ENCODE measurements at regions not wholly inside any gene's neighbourhood (a gene's known extent, or its start where the extent isn't known, plus 50 kb on each side); places are given as distances from the start of the nearest gene placed in this dataset.

GRCh38 chr5:89988129-89988810, 421.3 kb downstream of the CETN3 start:
- ATAC-seq (no peak), DNase-seq (ENCODE audit: low spot score) (no peak)
- H3K27me3 Mint-ChIP-seq = no peaks in the 10 kb centered on the region
- H3K4me3 Mint-ChIP-seq = no peak overlapping the region
- H3K36me3 Mint-ChIP-seq = peaks cover 4% of the 10 kb centered on the region
- no peaks in the 10 kb centered on the region for H3K4me1 Mint-ChIP-seq (ENCODE audit: low read depth in 2 of 2)
- H3K27ac Mint-ChIP-seq = no peak overlapping the region
- peaks cover 13% of the 10 kb centered on the region for H3K9me3 Mint-ChIP-seq

DNA sequence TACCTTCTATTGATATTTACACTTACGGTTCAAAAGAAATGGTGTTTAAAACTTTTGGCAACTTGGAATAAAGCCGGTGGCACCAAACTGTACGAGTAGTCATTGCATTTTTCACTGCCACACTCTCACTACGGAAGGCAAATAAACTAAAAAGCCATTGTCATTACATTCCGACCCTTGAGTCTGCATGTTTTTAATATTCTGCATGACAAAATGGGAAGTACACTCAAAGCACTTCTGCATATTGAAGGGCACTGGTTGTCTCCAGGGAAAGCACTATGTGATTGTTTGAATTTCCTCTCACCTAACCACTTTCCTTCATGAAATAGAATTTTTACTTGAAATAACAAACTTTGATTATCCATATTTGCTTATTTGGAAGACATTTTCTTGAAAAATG, 426.3 kb downstream of the CETN3 start:
- no peaks in the 10 kb centered on the region for H3K36me3 Mint-ChIP-seq
- DNase-seq (ENCODE audit: low spot score) (no peak), ATAC-seq (no peak)
- H3K27ac Mint-ChIP-seq = no peak overlapping the region
- no peaks in the 10 kb centered on the region for H3K27me3 Mint-ChIP-seq
- peaks cover 7% of the 10 kb centered on the region for H3K9me3 Mint-ChIP-seq
- H3K4me3 Mint-ChIP-seq = no peak overlapping the region
- no peaks in the 10 kb centered on the region for H3K4me1 Mint-ChIP-seq (ENCODE audit: low read depth in 2 of 2)

DNA sequence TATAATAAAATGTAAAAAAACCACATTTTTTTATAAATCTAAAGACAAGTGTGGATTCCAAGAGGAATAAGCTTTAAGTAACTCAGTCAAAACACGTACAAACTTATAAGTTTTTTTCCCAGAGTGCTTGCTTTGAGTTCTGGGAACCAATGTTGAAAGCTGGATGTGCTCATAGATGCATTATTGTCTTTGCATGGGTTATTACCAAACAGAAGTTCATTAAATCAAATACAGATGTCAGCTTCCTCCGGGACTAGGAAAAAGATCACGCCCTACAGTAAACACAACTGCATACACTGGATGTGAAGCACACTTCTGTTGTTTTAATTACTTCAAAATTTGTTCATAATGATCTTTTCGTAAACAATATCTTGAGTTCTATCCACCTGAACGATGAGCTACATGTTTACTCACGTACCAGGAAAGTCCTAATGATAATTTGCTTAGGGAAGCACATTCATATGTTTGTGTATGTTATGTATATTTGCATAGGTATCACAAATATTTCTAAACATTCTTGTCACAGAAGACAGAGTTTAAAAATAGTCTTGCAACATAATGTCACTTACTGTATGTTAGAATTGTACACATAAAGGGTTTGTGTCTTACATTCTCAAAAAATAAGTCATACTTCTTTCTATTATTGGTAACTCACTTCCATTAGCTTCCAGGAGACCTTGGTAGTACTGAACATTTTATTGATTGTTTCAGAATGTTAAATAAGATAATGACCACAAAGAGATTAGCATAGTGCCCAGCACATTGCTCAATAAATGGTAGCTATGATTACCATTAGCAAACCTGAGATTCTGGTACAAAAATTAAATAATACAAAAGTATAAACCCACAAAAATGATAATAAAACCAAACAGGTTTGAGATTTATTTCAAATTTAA, 427.4 kb downstream of the CETN3 start:
- DNase-seq (ENCODE audit: low spot score) (no peak), ATAC-seq (no peak)
- Mint-ChIP-seq H3K4me1 (ENCODE audit: low read depth in 2 of 2) (no peaks in the 10 kb centered on the region), H3K27ac (no peak overlapping the region), H3K4me3 (no peak overlapping the region), H3K9me3 (peaks cover 6% of the 10 kb centered on the region), H3K27me3 (no peaks in the 10 kb centered on the region), H3K36me3 (no peaks in the 10 kb centered on the region)

- ATAC-seq = no peak
- no peaks in the 10 kb centered on the region for H3K36me3 Mint-ChIP-seq
These were observed 428.5 kb downstream of the CETN3 start for GRCh38 chr5:89981021-89981420.

DNA sequence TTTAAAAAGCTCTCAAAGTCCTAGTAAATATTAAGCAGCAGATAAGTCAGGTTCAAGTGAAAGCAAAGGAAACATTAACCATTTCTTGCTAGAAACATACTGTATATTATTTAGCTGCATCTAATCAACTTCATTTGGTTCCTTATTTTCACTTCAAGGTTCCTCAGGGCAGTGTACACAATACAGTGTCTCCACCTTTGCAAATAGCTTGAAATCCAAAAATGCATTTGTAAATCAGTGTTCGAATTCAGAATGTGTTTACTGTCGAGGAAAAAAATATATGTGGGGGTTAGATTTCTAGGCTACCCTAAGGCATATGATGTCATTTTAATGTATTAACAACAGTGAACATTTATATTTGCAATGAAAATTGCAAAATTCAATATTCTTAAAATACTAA, 436.0 kb downstream of the CETN3 start:
- Mint-ChIP-seq H3K27ac (no peak overlapping the region), H3K27me3 (no peaks in the 10 kb centered on the region), H3K9me3 (peaks cover 10% of the 10 kb centered on the region), H3K4me1 (ENCODE audit: low read depth in 2 of 2) (no peaks in the 10 kb centered on the region), H3K4me3 (no peak overlapping the region), H3K36me3 (no peaks in the 10 kb centered on the region)
- ATAC-seq = no peak
- no peak for DNase-seq (ENCODE audit: low spot score)

More at GRCh38 chr5:89981021-89981420, 428.5 kb downstream of the CETN3 start:
- Mint-ChIP-seq H3K27me3 (no peaks in the 10 kb centered on the region), H3K4me3 (no peak overlapping the region), H3K9me3 (peaks cover 3% of the 10 kb centered on the region), H3K4me1 (ENCODE audit: low read depth in 2 of 2) (no peaks in the 10 kb centered on the region), H3K27ac (no peak overlapping the region)
- no peak for DNase-seq (ENCODE audit: low spot score)

DNA sequence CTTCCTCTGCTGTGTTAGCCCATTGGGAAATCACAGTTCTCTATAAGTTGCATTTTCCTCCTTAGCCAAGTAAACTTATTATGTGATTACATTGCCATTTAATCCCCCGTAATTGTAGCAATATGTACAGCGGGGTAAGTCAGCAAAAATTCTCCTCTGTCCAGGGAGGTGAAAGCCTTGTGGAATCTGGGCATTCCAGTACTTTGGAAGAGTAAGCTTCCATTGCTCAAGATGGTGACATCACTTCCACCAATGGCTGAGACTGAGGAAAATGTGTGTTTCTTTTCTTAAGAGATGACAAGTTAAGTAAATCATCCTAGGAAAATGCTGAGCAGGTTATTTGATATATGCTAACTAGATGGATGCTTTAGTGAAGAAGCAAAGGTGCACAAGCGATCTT, 436.7 kb downstream of the CETN3 start:
- no peak overlapping the region for H3K27ac Mint-ChIP-seq
- ATAC-seq (no peak), DNase-seq (ENCODE audit: low spot score) (no peak)
- H3K36me3 Mint-ChIP-seq = no peaks in the 10 kb centered on the region
- H3K4me3 Mint-ChIP-seq = no peak overlapping the region
- peaks cover 10% of the 10 kb centered on the region for H3K9me3 Mint-ChIP-seq
- H3K4me1 Mint-ChIP-seq (ENCODE audit: low read depth in 2 of 2) = no peaks in the 10 kb centered on the region
- H3K27me3 Mint-ChIP-seq = no peaks in the 10 kb centered on the region

GRCh38 chr5:89968958-89969381, 440.6 kb downstream of the CETN3 start:
- ATAC-seq = no peak
- Mint-ChIP-seq H3K4me3 (no peak overlapping the region), H3K27ac (no peak overlapping the region), H3K36me3 (no peaks in the 10 kb centered on the region), H3K9me3 (peaks cover 6% of the 10 kb centered on the region), H3K27me3 (no peaks in the 10 kb centered on the region), H3K4me1 (ENCODE audit: low read depth in 2 of 2) (no peaks in the 10 kb centered on the region)
- no peak for DNase-seq (ENCODE audit: low spot score)

GRCh38 chr5:89967771-89968444, 441.6 kb downstream of the CETN3 start:
- no peaks in the 10 kb centered on the region for H3K36me3 Mint-ChIP-seq
- no peak overlapping the region for H3K27ac Mint-ChIP-seq
- ATAC-seq (no peak), DNase-seq (ENCODE audit: low spot score) (no peak)
- H3K4me3 Mint-ChIP-seq = no peak overlapping the region
- H3K27me3 Mint-ChIP-seq = no peaks in the 10 kb centered on the region
- H3K9me3 Mint-ChIP-seq = peaks cover 10% of the 10 kb centered on the region
- no peaks in the 10 kb centered on the region for H3K4me1 Mint-ChIP-seq (ENCODE audit: low read depth in 2 of 2)

DNA sequence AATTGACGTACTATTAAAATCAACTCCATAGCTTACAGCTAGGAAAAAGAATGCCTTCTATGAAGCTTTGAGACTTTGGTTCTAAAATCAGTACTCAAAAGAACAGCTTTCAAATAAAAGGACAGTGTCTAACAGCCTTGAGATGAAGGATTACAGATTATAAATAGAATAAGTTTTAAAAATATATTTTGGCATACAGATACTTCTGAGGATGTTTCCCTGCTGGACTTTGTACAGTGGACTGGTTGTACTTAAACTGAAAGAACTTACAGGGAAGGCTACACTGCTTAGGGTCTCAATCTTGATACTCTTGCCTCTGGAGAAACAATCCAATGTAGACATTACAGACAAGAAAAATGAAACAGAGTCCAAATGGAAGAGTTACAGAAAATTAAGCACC, 452.7 kb downstream of the CETN3 start:
- no peaks in the 10 kb centered on the region for H3K27me3 Mint-ChIP-seq
- no peak for ATAC-seq
- H3K9me3 Mint-ChIP-seq = peaks cover 9% of the 10 kb centered on the region
- H3K36me3 Mint-ChIP-seq = no peaks in the 10 kb centered on the region
- no peaks in the 10 kb centered on the region for H3K4me1 Mint-ChIP-seq (ENCODE audit: low read depth in 2 of 2)
- no peak for DNase-seq (ENCODE audit: low spot score)
- no peak overlapping the region for H3K27ac Mint-ChIP-seq
- no peak overlapping the region for H3K4me3 Mint-ChIP-seq

DNA sequence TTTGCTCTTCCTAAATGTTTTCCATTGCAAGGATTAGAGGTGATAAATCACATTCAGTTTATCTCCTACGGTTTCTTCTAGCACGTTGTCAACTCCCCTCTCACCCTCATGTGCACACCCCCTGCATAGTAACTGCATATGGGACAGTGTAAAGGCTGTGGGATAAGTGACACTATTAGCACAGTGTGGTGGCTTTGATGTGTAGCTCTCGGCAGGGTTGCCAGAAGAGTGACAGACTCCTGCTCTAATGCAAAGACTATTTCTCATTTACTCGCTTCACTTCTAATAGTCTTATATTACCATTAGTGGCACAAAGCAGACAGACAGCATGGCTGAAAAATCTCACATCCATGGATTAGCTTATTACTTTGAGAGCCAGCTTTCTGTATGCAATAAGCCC, 454.6 kb downstream of the CETN3 start:
- H3K9me3 Mint-ChIP-seq = peaks cover 6% of the 10 kb centered on the region
- no peaks in the 10 kb centered on the region for H3K4me1 Mint-ChIP-seq (ENCODE audit: low read depth in 2 of 2)
- no peak for DNase-seq (ENCODE audit: low spot score)
- no peaks in the 10 kb centered on the region for H3K36me3 Mint-ChIP-seq
- no peak overlapping the region for H3K4me3 Mint-ChIP-seq
- no peaks in the 10 kb centered on the region for H3K27me3 Mint-ChIP-seq
- H3K27ac Mint-ChIP-seq = no peak overlapping the region
- ATAC-seq = no peak

DNA sequence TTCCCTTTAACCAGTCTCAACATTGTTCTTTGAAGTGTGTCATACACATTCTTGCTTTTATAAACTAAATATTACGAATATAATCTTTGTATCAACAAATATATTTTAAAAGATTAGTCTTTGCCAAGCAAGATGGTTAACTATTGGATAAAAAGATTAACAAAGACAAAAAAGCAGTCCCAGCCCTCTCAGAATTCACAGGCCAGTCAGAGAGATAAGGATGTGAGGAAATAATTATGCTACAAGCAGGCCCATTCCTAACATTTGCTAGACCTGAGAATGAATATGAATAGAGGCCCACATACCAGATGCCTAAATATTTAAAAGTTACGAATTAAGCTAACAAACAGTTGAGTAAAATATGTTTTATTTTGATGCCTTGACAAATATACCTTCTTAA, 457.7 kb downstream of the CETN3 start:
- H3K36me3 Mint-ChIP-seq = no peaks in the 10 kb centered on the region
- H3K27me3 Mint-ChIP-seq = no peaks in the 10 kb centered on the region
- DNase-seq (ENCODE audit: low spot score) (no peak), ATAC-seq (no peak)
- no peaks in the 10 kb centered on the region for H3K4me1 Mint-ChIP-seq (ENCODE audit: low read depth in 2 of 2)
- H3K27ac Mint-ChIP-seq = no peak overlapping the region
- H3K4me3 Mint-ChIP-seq = no peak overlapping the region
- H3K9me3 Mint-ChIP-seq = peaks cover 9% of the 10 kb centered on the region

GRCh38 chr5:89950234-89950633, 459.3 kb downstream of the CETN3 start:
- Mint-ChIP-seq H3K4me1 (ENCODE audit: low read depth in 2 of 2) (no peaks in the 10 kb centered on the region), H3K27me3 (no peaks in the 10 kb centered on the region), H3K9me3 (peaks cover 13% of the 10 kb centered on the region), H3K27ac (no peak overlapping the region), H3K36me3 (no peaks in the 10 kb centered on the region), H3K4me3 (no peak overlapping the region)
- ATAC-seq (no peak), DNase-seq (ENCODE audit: low spot score) (no peak)

DNA sequence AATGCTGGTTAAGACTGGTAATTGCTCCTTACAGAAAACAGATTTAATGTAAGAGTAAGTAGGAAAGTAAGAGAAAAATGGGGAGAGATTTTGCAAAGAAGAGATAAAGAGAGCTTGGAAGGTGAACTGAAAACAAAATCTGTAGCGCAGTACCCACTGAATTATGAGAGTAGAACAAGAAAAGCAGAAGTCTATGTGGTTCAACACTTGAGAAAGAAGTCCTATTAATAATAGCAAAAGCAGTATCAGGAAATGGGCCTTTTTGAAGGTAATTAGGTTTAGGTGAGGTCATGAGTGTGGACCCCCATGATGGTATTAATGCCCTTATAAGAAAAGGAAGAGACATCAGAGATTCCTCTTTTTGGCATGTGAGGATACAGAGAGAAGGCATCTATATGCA, 460.6 kb downstream of the CETN3 start:
- ATAC-seq (no peak), DNase-seq (ENCODE audit: low spot score) (no peak)
- no peak overlapping the region for H3K27ac Mint-ChIP-seq
- H3K9me3 Mint-ChIP-seq = peaks cover 13% of the 10 kb centered on the region
- H3K4me3 Mint-ChIP-seq = no peak overlapping the region
- H3K36me3 Mint-ChIP-seq = no peaks in the 10 kb centered on the region
- H3K4me1 Mint-ChIP-seq (ENCODE audit: low read depth in 2 of 2) = no peaks in the 10 kb centered on the region
- no peaks in the 10 kb centered on the region for H3K27me3 Mint-ChIP-seq

DNA sequence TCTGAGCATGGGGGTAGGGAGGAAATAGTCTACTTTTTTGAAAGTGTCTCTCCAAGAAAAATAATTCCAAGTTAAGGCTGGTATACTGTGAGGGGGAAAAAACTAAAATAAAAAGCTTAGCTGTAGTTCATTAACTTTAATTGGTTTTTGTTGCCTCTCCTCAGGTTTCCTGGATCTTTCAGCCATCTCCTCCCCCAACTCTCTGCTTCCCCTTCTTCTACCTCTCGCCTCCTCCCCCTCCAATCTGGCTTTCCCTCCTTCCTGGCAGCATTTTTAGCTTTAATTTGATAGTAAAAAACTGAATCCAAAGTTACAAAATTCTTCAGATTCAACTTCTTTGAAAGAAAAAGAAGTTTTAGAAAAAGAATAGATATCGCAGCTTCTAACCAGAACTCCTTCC, 462.6 kb downstream of the CETN3 start:
- ATAC-seq (no peak), DNase-seq (ENCODE audit: low spot score) (no peak)
- H3K27ac Mint-ChIP-seq = no peak overlapping the region
- no peaks in the 10 kb centered on the region for H3K27me3 Mint-ChIP-seq
- no peaks in the 10 kb centered on the region for H3K36me3 Mint-ChIP-seq
- no peaks in the 10 kb centered on the region for H3K4me1 Mint-ChIP-seq (ENCODE audit: low read depth in 2 of 2)
- H3K9me3 Mint-ChIP-seq = peaks cover 10% of the 10 kb centered on the region
- no peak overlapping the region for H3K4me3 Mint-ChIP-seq
